HG03139 (cell line): ENCODE measurements at regions not wholly inside any gene's neighbourhood (a gene's known extent, or its start where the extent isn't known, plus 50 kb on each side); places are given as distances from the start of the nearest gene placed in this dataset.
"Not testable (repeated sequence)": the region's sequence is repeated elsewhere in the genome, so short reads cannot be mapped to it uniquely, and the experiment has no call there.

Source experiments
- ATAC-seq: cut with Tn5 transposase; IDR thresholded peaks from one replicate; pipeline ENCODE4 v1.9.1; 2021; ENCODE audit not compliant: unreplicated experiment

GRCh38 chrX:55142206-55142918 lies 53.5 kb downstream of the PAGE2 start:
- no peak for ATAC-seq

GRCh38 chrX:55142919-55143310 lies 54.1 kb downstream of the PAGE2 start:
- ATAC-seq, result no peak

- no peak for ATAC-seq
Observed at GRCh38 chrX:55143621-55144020, 54.8 kb downstream of the PAGE2 start.

- ATAC-seq, result no peak
Observed at GRCh38 chrX:55144697-55145096, 55.9 kb downstream of the PAGE2 start.

- ATAC-seq, result no peak
Observed at GRCh38 chrX:55149242-55149641, 60.4 kb downstream of the PAGE2 start.

GRCh38 chrX:55151199-55151598 lies 62.4 kb downstream of the PAGE2 start:
- no peak for ATAC-seq

- no peak for ATAC-seq
Observed at GRCh38 chrX:55159551-55159950, 60.6 kb upstream of the PAGE5 start.

- ATAC-seq, result peak; percentile 88
Observed at GRCh38 chrX:55160685-55161552, 59.2 kb upstream of the PAGE5 start.

GRCh38 chrX:55161581-55161980 lies 58.6 kb upstream of the PAGE5 start:
- no peak for ATAC-seq

GRCh38 chrX:55163171-55163570 lies 57.0 kb upstream of the PAGE5 start:
- ATAC-seq, result no peak

- ATAC-seq, result not testable (repeated sequence)
Observed at GRCh38 chrX:55165026-55165425, 55.1 kb upstream of the PAGE5 start.

- no peak for ATAC-seq
Observed at GRCh38 chrX:55167124-55167803, 52.9 kb upstream of the PAGE5 start.

GRCh38 chrX:55167901-55168300 lies 52.2 kb upstream of the PAGE5 start:
- no peak for ATAC-seq

- no peak for ATAC-seq
Observed at GRCh38 chrX:55169782-55170181, 50.4 kb upstream of the PAGE5 start.
